Ishikawa (cell line): ENCODE measurements at regions not wholly inside any gene's neighbourhood (a gene's known extent, or its start where the extent isn't known, plus 50 kb on each side); places are given as distances from the start of the nearest gene placed in this dataset.

Experiments used
- CEBPB ChIP-seq: IDR thresholded peaks from 2 replicates; pipeline ENCODE4 v1.6.1; 2012
- CREB1 ChIP-seq: IDR thresholded peaks from 2 replicates; pipeline ENCODE4 v1.6.1; 2012; ENCODE audit warnings: low read depth
- EGR1 ChIP-seq: IDR thresholded peaks from 2 replicates; pipeline ENCODE4 v1.6.1; 2012
- EP300 ChIP-seq: IDR thresholded peaks from 2 replicates; pipeline ENCODE4 v1.6.1; 2012; ENCODE audit warnings: borderline replicate concordance
- FOXM1 ChIP-seq: IDR thresholded peaks from 2 replicates; pipeline ENCODE4 v1.6.1; 2012; ENCODE audit warnings: low read depth, borderline replicate concordance
- MAX ChIP-seq: IDR thresholded peaks from 2 replicates; pipeline ENCODE4 v1.6.1; 2012
- NFIC ChIP-seq: IDR thresholded peaks from 2 replicates; pipeline ENCODE4 v1.6.1; 2012
- RAD21 ChIP-seq: IDR thresholded peaks from 2 replicates; pipeline ENCODE4 v1.6.1; 2012; ENCODE audit warnings: low read depth
- REST ChIP-seq: IDR thresholded peaks from 2 replicates; pipeline ENCODE4 v1.6.1; 2012; ENCODE audit warnings: low read depth, mild to moderate bottlenecking
- TAF1 ChIP-seq: IDR thresholded peaks from 2 replicates; pipeline ENCODE4 v1.6.1; 2012; ENCODE audit warnings: low read depth, mild to moderate bottlenecking
- TCF12 ChIP-seq: IDR thresholded peaks from 2 replicates; pipeline ENCODE4 v1.6.1; 2012; ENCODE audit warnings: low read depth
- TEAD4 ChIP-seq: IDR thresholded peaks from 2 replicates; pipeline ENCODE4 v1.6.1; 2012
- USF1 ChIP-seq: IDR thresholded peaks from 2 replicates; pipeline ENCODE4 v1.6.1; 2012
- YY1 ChIP-seq: IDR thresholded peaks from 2 replicates; pipeline ENCODE4 v1.6.1; 2012; ENCODE audit warnings: low read depth
- ZBTB7A ChIP-seq: IDR thresholded peaks from 2 replicates; pipeline ENCODE4 v1.6.1; 2012; ENCODE audit warnings: low read depth

- TF ChIP-seq ZBTB7A (no peak), NFIC (no peak), USF1 (no peak), TEAD4 (no peak), TAF1 (no peak), CREB1 (no peak), RAD21 (no peak), MAX (no peak), FOXM1 (no peak), REST (no peak), EP300 (no peak), CEBPB (no peak), YY1 (no peak), TCF12 (no peak), EGR1 (no peak)
Observed at GRCh38 chr15:61426466-61426865, 197.4 kb upstream of the RORA start.

- TF ChIP-seq REST (no peak), EP300 (no peak), MAX (no peak), CEBPB (no peak), USF1 (no peak), RAD21 (no peak), ZBTB7A (no peak), YY1 (no peak), TAF1 (no peak), TCF12 (no peak)
Observed at GRCh38 chr15:61425934-61426333, 196.8 kb upstream of the RORA start.

- TF ChIP-seq TAF1 (no peak), YY1 (no peak), REST (no peak), USF1 (no peak), FOXM1 (no peak)
Observed at GRCh38 chr15:61422773-61423172, 193.7 kb upstream of the RORA start.

GRCh38 chr15:61421938-61422337 is 192.8 kb upstream of the RORA start:
- TF ChIP-seq TEAD4 (no peak), NFIC (no peak), REST (no peak), YY1 (no peak), ZBTB7A (no peak), MAX (no peak), TCF12 (no peak), TAF1 (no peak), RAD21 (no peak), FOXM1 (no peak), CREB1 (no peak), USF1 (no peak), CEBPB (no peak), EGR1 (no peak), EP300 (no peak)
